ENCODE measurements at regions not wholly inside any gene's neighbourhood (a gene's known extent, or its start where the extent isn't known, plus 50 kb on each side); places are given as distances from the start of the nearest gene placed in this dataset.

GRCh38 chr5:72605632-72606031 lies 98.4 kb upstream of the ZNF366 start:
- TF ChIP-seq CTCF (conservative IDR thresholded peaks at IDR 0.05; ENCODE audit: control insufficient read depth, insufficient read depth, low read depth, low read length), result no peak
- DNase-seq (ENCODE audit: low read depth), result no peak
- no peak overlapping the region for H3K4me3 ChIP-seq (ENCODE audit: control insufficient read depth, low read depth, low read length)

- TF ChIP-seq CTCF (conservative IDR thresholded peaks at IDR 0.05; ENCODE audit: control insufficient read depth, insufficient read depth, low read depth, low read length), result no peak
- DNase-seq (ENCODE audit: low read depth), result no peak
- H3K4me3 ChIP-seq (ENCODE audit: control insufficient read depth, low read depth, low read length), result no peak overlapping the region
Measured at GRCh38 chr5:72604798-72605154, 97.6 kb upstream of the ZNF366 start.

- peak; percentile 89 for DNase-seq (ENCODE audit: low read depth)
- no peak for TF ChIP-seq CTCF (conservative IDR thresholded peaks at IDR 0.05; ENCODE audit: control insufficient read depth, insufficient read depth, low read depth, low read length)
Measured at GRCh38 chr5:72604111-72604797, 97.0 kb upstream of the ZNF366 start.

GRCh38 chr5:72602696-72603685 lies 95.8 kb upstream of the ZNF366 start:
- no peak for TF ChIP-seq CTCF (conservative IDR thresholded peaks at IDR 0.05; ENCODE audit: control insufficient read depth, insufficient read depth, low read depth, low read length)
- DNase-seq (ENCODE audit: low read depth), result no peak

More at GRCh38 chr5:72604111-72604797, 97.0 kb upstream of the ZNF366 start:
- H3K4me3 ChIP-seq (ENCODE audit: control insufficient read depth, low read depth, low read length), result no peak overlapping the region

GRCh38 chr5:72601861-72602260 lies 94.7 kb upstream of the ZNF366 start:
- no peak overlapping the region for H3K4me3 ChIP-seq (ENCODE audit: control insufficient read depth, low read depth, low read length)
- no peak for DNase-seq (ENCODE audit: low read depth)
- TF ChIP-seq CTCF (conservative IDR thresholded peaks at IDR 0.05; ENCODE audit: control insufficient read depth, insufficient read depth, low read depth, low read length), result no peak

More at GRCh38 chr5:72602696-72603685, 95.8 kb upstream of the ZNF366 start:
- H3K4me3 ChIP-seq (ENCODE audit: control insufficient read depth, low read depth, low read length), result no peak overlapping the region

- peak; percentile 98 for DNase-seq (ENCODE audit: low read depth)
- H3K4me3 ChIP-seq (ENCODE audit: control insufficient read depth, low read depth, low read length), result no peak overlapping the region
- TF ChIP-seq CTCF (conservative IDR thresholded peaks at IDR 0.05; ENCODE audit: control insufficient read depth, insufficient read depth, low read depth, low read length), result no peak
Measured at GRCh38 chr5:72600391-72600981, 93.3 kb upstream of the ZNF366 start.
